Stimulated activated CD8-positive, alpha-beta memory T cell treated with anti-CD3 and anti-CD28 coated beads, Interleukin-15, amount 100 ng/mL, for 1 hour (primary cell): ENCODE measurements at regions not wholly inside any gene's neighbourhood (a gene's known extent, or its start where the extent isn't known, plus 50 kb on each side); places are given as distances from the start of the nearest gene placed in this dataset.
"Not testable (repeated sequence)": the region's sequence is repeated elsewhere in the genome, so short reads cannot be mapped to it uniquely, and the experiment has no call there.

ENCODE experiments used
- DNase-seq: peaks from one replicate; pipeline ENCODE4 v3.0.0-alpha.2; 2020; ENCODE audit warnings: low read depth

GRCh38 chr6:110558575-110558974 lies 82.2 kb upstream of the SLC22A16 start:
- no peak for DNase-seq

GRCh38 chr6:110557199-110557598 lies 80.8 kb upstream of the SLC22A16 start:
- no peak for DNase-seq

- DNase-seq, result no peak
Observed at GRCh38 chr6:110556317-110557110, 80.1 kb upstream of the SLC22A16 start.

GRCh38 chr6:110554966-110555460 lies 78.6 kb upstream of the SLC22A16 start:
- DNase-seq, result no peak

GRCh38 chr6:110554441-110554840 lies 78.0 kb upstream of the SLC22A16 start:
- no peak for DNase-seq

GRCh38 chr6:110552901-110553641 lies 76.7 kb upstream of the SLC22A16 start:
- no peak for DNase-seq

- no peak for DNase-seq
Observed at GRCh38 chr6:110552076-110552475, 75.7 kb upstream of the SLC22A16 start.

GRCh38 chr6:110551088-110551487 lies 74.7 kb upstream of the SLC22A16 start:
- DNase-seq, result no peak

- no peak for DNase-seq
Observed at GRCh38 chr6:110550353-110550752, 73.9 kb upstream of the SLC22A16 start.

- no peak for DNase-seq
Observed at GRCh38 chr6:110549277-110549676, 72.9 kb upstream of the SLC22A16 start.

GRCh38 chr6:110548110-110548847 lies 71.9 kb upstream of the SLC22A16 start:
- no peak for DNase-seq

- DNase-seq, result no peak
Observed at GRCh38 chr6:110547266-110547964, 71.0 kb upstream of the SLC22A16 start.

GRCh38 chr6:110545081-110545872 lies 68.9 kb upstream of the SLC22A16 start:
- DNase-seq, result no peak

GRCh38 chr6:110544472-110544871 lies 68.1 kb upstream of the SLC22A16 start:
- no peak for DNase-seq

GRCh38 chr6:110543106-110543505 lies 66.7 kb upstream of the SLC22A16 start:
- DNase-seq, result no peak

- DNase-seq, result no peak
Observed at GRCh38 chr6:110542311-110543024, 66.1 kb upstream of the SLC22A16 start.

GRCh38 chr6:110541701-110542309 lies 65.4 kb upstream of the SLC22A16 start:
- no peak for DNase-seq

- not testable (repeated sequence) for DNase-seq
Observed at GRCh38 chr6:110539277-110540019, 63.0 kb upstream of the SLC22A16 start.
